Putamen (tissue), 1 donor: ENCODE measurements at regions not wholly inside any gene's neighbourhood (a gene's known extent, or its start where the extent isn't known, plus 50 kb on each side); places are given as distances from the start of the nearest gene placed in this dataset.

ENCODE experiments used
- DNase-seq: peaks from one replicate; pipeline ENCODE4 v3.0.0-alpha.2; 2016; ENCODE audit warnings: low spot score

DNA sequence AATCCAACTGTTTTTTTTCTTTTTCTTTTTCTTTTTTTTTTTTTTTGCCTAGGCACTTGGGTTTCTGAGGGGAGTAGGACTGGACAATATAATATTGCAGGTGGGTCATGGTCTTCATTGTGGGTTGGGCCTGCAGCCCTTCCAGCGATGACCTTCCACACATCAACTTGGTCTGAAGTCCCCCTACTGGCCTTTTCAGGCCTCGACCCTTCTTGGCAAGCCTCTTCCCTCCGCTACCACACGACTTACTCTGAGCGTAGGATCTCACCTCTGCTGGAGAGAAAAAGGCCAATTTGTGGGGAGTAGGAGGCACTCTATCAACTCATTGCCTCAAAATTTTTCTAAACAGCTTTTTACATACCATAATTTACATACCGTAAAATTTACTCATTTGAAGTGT is 51.1 kb upstream of the GRIK3 start:
- DNase-seq = no peak

GRCh38 chr1:37089750-37090149 is 55.4 kb upstream of the GRIK3 start:
- DNase-seq = no peak

DNA sequence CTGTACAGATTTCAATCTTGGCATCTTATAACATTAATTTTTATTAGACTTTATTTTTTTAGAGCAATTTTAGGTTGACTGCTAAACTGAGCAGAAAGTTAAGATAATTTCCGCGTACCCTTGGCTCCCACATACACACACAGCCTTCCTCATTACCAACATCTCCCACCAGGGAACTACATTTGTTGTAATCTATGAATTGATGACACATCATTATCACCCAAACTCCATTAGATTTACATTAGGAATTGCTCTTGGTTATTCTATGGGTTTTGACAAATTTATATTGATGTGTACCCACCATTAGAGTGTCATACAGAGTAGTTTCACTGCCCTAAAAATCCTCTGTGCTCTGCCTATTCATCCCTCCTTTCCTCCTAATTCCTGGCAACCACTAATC is 56.4 kb upstream of the GRIK3 start:
- DNase-seq = no peak

DNA sequence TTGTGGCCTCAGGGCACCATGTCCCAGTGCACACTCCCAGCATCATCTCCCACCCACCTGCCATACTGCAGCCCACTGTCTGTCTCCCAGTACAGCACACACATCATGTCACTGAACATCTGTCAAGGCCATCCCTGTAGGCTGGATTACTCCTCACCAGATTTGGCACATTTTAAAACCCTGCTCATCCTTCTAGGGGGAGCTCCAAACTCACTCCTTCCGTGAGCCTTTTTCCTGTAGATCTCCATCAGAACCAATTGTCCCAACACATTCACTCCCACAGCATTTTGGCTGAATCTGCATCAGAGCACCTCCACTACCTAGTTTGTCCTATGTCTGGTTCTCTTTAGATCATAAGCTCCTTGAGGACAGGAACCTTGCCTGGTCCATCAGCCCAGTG is 58.6 kb upstream of the GRIK3 start:
- no peak for DNase-seq

DNA sequence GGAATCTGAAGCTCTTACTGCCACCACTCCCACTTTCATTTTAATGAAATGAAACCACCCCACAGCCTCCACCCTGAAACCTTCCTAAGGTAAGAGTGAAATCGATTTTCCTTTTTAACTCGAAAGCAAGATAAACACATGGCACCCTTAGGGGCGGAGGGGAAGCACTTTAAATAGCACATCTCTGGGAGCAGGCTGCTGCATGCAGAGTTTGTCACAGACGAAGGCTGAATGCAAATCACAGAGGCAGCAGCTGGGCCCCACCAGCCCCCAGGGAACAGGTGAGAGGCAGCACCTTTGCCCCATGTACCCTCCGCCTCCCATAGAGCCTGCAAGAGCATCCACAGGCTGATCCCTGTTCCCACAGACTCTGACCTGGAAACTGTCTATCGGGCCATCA is 60.0 kb upstream of the GRIK3 start:
- DNase-seq = no peak

DNA sequence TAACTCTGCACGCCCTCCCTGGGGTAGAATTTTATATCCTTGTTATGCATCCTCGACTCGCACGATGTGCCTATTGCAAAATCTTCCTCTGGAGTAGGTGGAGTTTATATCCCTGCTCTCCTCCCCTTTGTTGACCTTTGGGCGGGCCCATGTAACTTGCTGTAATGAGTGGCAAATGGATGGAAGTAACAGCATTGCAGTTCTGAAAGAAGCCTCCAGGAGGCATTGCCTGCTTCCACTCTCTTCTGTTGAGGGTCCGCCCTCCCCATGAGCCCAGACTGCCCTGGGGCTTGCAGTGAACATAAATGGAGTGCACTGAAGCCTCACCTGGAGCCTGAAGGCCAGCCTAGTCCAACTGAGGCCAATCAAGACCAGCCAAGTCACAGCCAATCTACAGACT is 62.2 kb upstream of the GRIK3 start:
- DNase-seq = no peak

DNA sequence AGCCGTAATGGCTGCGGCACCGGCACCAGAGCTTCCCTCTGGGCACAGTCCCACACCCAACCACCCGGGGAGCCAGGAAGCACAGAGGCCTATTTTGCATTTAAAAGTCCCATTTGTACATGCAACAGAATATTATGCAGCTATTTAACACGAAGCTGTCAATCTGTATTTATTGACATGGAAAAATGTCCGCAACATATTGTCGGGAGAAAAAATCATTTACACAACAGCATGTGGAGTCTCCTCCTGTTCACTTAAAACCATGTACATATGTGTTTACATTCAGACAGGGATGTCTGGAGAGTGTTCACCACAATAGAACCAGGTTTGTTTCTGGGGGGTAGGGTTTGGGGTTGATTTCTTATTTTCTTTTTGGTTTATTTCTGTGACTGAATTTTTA is 63.4 kb upstream of the GRIK3 start:
- DNase-seq = no peak

GRCh38 chr1:37098237-37098636 is 63.9 kb upstream of the GRIK3 start:
- no peak for DNase-seq

DNA sequence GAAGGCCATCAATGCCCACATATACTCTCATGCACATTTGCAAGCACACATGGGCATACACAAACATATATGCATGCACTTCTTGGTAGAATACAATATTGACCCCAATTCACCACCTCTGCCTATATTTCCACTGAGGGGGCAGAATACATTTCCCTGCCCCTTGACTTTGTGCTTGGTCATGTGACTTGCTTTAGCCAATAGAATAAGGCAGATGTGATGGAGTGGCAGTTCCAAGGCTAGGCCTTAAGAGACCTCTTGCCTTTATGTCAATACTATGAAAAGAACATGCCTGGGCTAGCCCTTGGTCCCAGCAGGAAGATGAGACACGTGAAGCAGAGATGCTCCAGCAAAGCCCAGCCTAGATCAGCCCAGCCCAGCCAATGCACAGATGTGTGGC is 66.0 kb upstream of the GRIK3 start:
- no peak for DNase-seq

GRCh38 chr1:37102656-37103382 is 68.5 kb upstream of the GRIK3 start:
- DNase-seq = no peak

GRCh38 chr1:37105911-37106310 is 71.6 kb upstream of the GRIK3 start:
- no peak for DNase-seq

GRCh38 chr1:37107153-37107907 is 73.0 kb upstream of the GRIK3 start:
- DNase-seq = peak; percentile 64

DNA sequence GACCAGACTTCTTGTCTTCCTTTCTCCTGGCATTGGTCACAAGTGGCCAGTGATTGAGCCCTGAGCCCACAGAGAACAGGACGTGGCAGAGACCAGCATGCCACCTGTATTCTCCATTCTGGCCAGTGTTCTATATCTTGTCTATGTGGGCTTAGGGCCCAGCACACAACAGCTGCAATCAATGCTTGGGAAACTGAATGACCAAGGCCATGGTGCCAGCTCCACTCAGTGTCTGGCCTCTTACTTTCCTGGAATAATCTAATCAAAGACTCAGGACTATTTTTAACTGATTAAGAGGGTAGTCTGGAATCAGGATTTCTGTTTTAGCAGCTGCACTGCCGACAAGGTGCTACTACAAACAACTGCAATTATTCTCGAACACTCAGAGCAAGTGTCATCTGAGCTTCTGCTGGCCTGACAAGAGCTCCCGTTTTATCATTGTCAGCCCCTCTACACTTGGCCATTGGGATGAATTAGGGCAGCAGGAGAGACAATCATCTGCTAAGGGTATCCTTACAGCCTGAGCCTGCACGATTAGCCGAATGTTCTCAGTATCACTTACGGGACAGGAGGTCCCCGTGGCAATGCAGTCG is 74.4 kb upstream of the GRIK3 start:
- DNase-seq = no peak

GRCh38 chr1:37112430-37112829 is 78.1 kb upstream of the GRIK3 start:
- DNase-seq = no peak

DNA sequence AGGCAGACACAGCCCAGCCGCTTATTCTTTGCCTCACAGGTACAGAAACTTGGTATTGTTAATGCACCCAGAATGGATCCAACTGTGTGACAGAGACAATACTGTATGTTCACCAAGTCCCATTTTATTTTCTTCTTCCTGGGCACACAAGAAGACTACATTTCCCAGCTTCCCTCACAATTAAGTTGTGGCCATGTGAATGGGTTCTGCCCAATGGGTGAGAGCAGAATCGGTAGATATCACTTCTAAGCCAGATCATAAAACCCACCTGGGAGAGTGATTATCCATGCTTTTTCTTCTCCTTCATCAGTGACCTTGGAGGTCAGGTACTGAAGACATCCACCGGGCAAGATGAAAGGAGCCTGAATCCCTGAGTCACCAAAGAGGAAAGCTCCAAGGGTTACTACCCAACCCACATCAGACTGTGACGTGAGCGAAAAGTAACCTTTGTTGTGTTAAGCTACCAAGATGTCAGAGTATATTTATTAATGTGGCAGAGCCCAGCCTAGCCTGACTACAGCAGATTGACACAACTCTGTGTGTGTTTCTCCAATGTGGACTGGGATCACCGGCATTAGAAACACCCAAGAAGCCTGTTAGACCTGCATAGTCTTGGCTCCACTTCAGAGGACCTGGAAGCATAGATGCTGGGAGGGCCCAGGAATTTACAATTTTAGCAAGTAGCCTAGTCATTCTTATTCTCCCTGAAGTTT is 79.1 kb upstream of the GRIK3 start:
- DNase-seq = no peak

GRCh38 chr1:37118790-37119189 is 84.5 kb upstream of the GRIK3 start:
- no peak for DNase-seq

GRCh38 chr1:37120279-37120678 is 86.0 kb upstream of the GRIK3 start:
- no peak for DNase-seq

DNA sequence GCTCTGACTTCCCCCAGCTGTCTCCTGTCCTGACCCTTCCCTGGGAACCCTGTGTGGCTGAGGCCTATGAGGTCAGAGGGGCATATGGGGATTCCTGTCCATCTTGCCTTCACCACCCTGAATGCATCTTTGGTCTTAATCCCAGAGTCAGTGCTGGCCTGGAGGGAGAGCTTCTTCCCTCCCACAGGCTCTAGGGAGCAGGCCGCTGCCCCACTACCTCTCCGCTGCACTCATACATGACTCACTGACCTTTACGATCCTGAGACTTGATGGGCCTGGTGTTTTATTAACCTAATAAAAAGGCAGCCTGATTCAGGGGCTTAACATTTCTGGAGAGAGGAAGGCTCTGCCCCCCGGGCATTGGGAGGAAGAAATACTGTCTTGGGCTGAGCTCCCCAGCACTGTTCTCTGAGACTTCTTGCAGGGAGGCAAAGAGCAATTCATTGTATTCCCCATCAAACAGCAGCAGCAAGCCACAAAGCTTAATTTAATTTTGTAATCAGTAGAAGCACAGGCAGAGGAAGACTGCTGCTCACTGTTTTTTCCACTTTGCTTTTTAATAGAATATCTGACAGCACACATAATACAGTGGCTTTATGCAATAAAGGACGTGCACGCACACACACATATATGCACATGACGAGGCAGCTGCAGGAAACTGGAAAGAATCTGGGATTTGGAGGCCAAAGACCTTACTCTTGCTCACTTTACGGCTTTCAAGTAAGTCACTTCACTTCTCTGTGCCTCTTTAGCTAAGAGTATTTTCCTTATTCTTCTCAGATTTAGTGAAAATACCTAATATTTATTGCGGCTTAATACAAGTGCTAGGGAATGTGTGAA is 89.2 kb upstream of the GRIK3 start:
- DNase-seq = no peak

DNA sequence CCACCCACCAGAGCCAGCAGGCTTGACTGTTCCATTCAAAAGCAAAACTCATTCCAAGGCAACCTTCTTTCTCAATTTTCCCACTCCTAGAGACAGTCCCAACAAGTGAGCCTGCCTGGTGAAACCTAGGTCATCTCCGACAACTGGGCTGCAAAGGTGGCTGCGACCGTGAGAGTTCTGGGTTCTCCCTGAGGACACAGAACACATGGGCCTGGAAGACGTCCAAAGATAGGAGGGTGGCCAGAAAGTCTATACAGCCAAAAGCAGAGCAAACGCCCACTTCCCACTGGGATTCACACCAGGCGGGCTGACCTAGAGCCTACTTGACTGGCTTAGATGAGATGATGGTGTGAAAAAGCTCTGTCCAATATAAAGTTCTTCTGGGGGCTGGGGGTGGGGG is 90.2 kb upstream of the GRIK3 start:
- DNase-seq = no peak

DNA sequence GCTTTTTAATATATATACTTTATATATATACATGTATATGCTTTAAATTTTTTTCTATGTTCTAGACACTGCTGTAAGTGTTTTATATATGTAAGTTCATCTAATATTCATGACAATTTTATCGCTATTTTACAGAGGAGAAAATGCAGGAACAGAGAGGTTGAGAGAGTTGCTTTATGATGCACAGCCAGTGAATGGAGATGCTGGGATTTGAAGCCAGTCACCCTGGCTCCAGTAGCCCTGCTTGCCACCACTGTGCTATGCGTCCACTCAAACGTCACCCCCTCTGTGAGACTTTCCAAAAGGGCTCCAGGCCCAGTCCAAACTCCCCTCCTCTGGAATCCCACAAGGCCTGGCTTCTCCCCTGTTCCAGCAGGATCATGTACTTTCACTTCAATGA is 91.0 kb upstream of the GRIK3 start:
- no peak for DNase-seq

DNA sequence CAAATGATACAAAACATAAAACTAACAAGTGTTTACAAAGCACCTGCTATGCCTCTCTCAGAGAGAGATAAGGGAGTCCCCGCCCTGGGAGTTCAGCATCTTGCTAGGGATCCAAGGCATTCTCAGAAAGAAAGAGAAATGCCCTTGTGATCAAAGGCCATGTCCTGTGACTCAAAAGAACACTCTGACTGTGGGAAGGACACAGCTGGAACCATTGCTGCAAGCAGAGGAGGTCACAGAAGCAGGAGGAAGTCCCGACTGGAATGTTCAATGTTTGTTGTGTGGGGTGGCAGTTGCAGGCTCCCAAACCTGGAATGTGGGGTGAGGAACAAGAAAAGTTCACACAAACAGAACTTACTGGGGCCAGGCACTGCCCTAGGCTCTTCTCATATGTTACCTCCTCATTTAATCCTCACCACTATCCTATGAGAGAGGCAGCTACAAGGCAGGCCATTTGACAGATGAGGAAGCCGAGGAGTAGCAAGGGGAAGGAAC is 93.0 kb upstream of the GRIK3 start:
- DNase-seq = no peak

DNA sequence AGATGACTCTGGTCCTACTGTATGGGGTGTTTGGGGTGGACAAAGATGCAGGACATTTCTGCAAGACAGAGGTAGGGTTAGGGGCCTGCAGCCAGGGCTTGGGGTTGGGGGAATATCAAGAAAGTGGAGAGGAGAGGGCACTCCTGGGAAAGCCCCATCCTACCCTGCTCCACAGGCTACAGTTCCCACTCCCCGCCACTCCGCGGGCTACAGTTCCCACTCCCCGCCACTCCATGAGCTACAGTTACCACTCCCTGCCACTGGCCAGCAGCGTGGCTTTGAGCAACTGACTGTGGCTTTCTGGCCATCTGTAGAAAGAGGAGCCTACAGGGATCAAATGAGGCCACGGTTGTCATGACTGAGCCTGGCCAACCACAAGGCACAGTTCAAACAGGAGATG is 93.8 kb upstream of the GRIK3 start:
- no peak for DNase-seq
